GM18858 (cell line): ENCODE measurements at regions not wholly inside any gene's neighbourhood (a gene's known extent, or its start where the extent isn't known, plus 50 kb on each side); places are given as distances from the start of the nearest gene placed in this dataset.

Source experiments
- ATAC-seq: cut with Tn5 transposase; IDR thresholded peaks from one replicate; pipeline ENCODE4 v1.9.1; 2021; ENCODE audit not compliant: unreplicated experiment

DNA sequence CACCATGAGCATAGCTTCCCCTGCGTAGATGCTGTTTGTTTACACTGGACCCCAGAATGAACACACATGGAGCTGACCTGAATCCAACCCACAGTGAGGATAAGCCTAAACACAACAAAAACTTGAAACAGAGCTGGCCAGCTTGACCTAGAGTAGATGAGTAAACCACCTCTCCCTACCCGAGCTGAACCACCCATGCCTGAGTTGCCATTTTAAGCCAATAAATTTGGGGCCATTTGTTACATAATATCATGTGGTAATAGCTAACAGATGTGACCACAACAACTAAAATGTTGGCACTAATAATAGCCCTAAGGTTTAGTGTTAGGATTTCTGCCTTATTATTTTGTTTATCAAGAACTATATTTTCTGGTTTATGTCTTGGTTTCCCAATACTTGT is 103.2 kb upstream of the GRIK2 start:
- ATAC-seq, result no peak

DNA sequence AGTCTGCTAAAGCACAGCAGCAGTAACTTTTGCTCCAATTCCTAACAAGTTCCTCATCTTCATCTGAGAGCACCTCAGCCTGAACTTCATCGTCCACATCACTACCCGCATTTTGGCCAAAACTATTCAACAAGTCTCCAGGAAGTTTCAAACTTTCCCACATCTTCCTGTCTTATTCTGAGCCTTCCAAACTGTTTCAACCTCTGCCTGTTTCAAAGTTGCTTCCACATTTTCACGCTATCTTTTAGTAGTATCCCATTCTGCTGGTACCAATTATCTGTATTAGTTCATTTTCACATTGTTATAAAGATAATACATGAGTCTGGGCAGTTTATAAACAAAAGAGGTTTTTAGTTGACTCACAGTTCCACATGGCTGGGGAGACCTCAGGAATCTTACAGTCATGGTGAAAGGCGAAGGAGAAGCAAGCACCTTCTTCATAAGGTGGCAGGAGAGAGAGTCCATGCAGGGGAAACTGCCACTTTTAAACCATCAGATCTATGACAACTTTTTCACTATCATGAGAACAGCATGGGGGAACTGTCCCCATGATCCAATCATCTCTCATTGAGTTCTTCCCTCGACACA is 99.4 kb upstream of the GRIK2 start:
- ATAC-seq, result no peak

DNA sequence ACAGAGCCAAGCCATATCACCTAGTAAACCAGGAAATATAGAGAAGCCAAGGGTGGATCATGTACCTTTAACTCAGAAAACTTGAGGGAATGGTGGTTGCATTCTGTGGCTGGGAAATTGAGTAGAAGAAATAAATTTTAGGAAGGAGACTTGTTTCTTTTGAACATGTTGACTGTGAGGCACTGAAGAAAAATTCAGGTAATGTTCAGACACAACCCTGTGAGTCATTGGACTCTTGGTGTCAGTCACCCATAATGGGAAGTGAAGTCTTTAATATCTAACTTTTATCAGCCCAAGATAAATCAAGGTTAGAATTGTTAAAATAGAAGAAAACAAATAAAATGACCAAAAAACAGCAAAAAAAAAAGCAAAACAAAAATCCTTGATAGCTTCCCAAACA is 98.8 kb upstream of the GRIK2 start:
- no peak for ATAC-seq

DNA sequence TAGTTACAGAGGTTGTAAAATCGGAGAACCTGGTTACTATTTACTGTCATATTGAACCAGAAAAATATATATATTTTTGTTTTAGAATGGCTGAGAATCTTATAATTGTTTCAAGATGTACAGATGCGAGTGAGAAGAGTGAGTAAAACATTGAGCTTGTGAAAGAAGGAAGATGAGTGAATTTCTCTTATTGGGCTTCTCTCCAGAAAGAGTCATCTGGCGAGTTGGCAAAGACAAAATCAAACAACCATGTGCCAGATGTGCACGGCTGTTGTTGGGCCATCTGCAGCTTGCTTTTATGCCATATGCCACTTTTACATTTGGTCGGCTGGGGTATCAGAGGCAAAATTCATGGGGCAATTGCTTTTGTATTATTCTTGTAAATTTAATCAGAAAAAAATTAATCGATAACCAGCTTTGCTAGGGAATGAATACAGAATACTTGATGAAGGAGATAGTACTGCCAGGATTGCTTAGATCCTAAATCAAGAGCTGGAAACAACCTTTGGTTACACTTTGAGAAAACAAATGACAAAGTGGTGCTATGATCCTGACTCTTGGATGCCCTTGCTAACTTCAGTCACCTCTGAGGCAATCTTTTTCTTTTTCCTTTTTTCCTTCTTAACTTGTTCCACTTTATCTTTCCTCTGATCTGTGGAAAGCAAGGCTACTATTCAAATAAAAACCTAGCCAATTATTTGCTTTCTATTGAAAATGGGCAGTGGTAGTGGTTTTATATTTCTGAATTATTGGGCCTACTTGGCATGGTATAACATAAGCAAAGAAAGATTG is 97.1 kb upstream of the GRIK2 start:
- ATAC-seq, result no peak

DNA sequence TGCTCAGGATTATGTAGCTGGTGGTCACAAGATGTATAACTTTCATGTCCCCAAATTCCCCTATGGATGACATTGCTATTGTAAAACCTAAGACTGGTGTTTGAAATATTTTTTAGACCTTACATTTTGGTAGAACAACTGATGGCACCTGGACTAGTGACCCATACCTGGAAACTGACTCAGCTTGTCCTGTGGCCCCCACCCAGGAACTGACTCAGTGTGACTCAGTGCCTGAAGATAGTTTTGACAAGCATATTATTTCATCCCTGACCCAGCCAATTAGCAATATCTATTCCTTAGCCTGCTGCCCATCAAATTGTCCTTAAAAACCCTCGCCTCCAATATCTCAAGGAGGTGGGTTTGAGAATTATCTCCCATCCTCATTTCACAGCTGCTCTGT is 90.9 kb upstream of the GRIK2 start:
- no peak for ATAC-seq

DNA sequence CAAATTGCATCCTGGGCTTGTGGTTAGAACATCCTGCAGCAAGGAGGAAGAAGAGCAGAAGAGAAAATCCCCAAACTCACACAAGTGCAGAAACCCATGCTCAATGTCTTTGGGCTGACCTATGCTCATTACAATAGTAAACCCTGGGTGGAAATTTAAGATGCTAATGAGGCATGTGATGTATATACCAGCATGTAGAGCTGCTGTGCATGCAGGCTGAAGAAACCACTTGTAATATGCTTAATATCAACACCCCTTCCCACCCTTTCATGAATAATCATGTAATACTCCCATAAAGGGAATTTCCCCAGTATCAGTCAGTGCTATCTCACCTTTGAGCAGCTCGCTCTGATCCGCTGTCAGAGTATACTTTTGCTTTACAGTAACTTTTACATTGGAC is 90.0 kb upstream of the GRIK2 start:
- ATAC-seq, result no peak

DNA sequence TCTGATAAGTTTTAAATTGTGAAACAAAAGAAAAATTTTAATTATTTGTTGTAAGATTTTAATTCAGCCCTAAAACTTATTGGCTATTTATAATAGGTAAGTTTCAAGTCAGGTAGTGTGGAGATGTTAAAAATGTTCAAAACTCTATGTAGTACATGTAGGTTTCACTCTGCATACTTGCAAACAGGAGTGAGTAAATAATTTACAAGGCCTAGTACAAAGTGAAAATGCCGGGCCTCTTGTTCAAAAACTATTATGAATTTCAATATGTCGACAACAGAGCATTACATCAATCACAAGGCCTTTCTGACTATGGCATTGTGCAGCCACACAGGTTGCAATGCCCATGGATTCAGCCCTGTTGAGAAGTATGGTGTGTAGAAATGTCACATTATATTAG is 80.9 kb upstream of the GRIK2 start:
- no peak for ATAC-seq

DNA sequence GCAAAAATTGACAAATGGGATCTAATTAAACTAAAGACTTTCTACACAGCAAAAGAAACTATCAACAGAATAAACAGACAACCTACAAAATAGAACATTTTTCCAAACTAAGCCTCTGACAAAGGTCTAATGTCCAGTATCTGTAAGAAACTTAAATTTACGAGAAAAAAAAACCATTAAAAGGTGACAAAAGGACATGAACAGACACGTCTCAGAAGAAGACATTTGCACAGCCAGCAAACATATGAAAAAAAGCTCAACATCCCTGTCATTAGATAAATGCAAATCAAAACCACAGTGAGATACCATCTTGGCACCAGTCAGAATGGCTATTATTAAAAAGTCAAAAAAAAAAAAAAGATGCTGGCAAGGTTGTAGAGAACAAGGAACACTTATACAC is 70.6 kb upstream of the GRIK2 start:
- no peak for ATAC-seq

DNA sequence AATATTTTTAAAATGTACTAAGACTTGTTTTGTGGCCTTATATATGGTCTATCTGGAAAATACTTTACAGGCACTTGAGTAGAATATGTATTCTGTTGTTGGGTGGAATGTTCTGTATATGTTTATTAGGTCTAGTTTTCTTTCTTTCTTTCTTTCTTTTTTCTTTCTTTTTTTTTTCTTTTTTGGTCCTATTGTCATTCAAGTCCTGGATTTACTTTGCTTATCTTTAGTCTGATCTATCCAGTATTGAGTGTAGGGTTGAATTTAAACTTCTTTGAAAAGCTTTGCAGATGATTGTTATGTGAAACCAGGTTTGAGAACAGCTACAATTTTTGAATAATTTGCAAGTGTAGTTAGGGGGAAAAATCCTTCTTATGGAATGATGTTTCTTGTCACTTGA is 67.1 kb upstream of the GRIK2 start:
- no peak for ATAC-seq

DNA sequence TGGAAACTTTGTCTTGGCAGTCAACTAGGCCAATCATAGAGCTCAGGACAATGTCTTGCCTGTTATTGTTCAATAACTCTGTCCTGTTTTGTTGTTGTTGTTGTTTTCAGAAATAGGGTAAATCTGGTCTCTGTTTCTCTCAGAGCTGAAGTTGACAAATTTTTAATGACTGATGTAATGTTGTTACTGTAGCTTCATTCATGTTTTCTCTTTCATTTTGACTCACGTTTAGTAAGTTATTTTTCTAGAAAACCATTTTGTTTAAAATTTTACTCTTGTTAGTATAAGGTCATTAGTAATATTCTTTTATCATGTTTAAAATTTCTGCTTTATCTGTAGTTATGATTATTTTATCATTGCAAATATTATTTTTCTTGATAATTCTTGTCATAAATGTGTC is 51.6 kb upstream of the GRIK2 start:
- no peak for ATAC-seq
